ENCODE measurements at regions not wholly inside any gene's neighbourhood (a gene's known extent, or its start where the extent isn't known, plus 50 kb on each side); places are given as distances from the start of the nearest gene placed in this dataset.
"Not testable (repeated sequence)": the region's sequence is repeated elsewhere in the genome, so short reads cannot be mapped to it uniquely, and the experiment has no call there.

- POLR2A ChIA-PET, result no interaction called here
- H3K36me3 Mint-ChIP-seq (ENCODE audit: low read depth), result no peaks in the 10 kb centered on the region
- TF ChIP-seq CTCF (IDR thresholded peaks at IDR 0.05), result no peak
- CTCF ChIA-PET, result no interaction called here
- no peak overlapping the region for H3K4me3 Mint-ChIP-seq
- no peak for ATAC-seq
- H3K4me1 Mint-ChIP-seq (ENCODE audit: low read depth), result no peaks in the 10 kb centered on the region
- peaks cover 2% of the 10 kb centered on the region for H3K27me3 Mint-ChIP-seq
- DNase-seq, result no peak
- intact Hi-C loops (cut with micrococcal nuclease), result no loop called here
- peaks cover 3% of the 10 kb centered on the region for H3K9me3 Mint-ChIP-seq
- H3K27ac Mint-ChIP-seq, result no peak overlapping the region
These were observed 169.8 kb upstream of the TENM4 start for GRCh38 chr11:79610678-79611077.

GRCh38 chr11:79610139-79610538 lies 169.3 kb upstream of the TENM4 start:
- ATAC-seq (no peak), DNase-seq (no peak)
- no peaks in the 10 kb centered on the region for H3K4me1 Mint-ChIP-seq (ENCODE audit: low read depth)
- H3K9me3 Mint-ChIP-seq, result peaks cover 3% of the 10 kb centered on the region
- no peak overlapping the region for H3K27ac Mint-ChIP-seq
- CTCF ChIA-PET, result no interaction called here
- TF ChIP-seq CTCF (IDR thresholded peaks at IDR 0.05), result no peak
- no peaks in the 10 kb centered on the region for H3K36me3 Mint-ChIP-seq (ENCODE audit: low read depth)
- peaks cover 2% of the 10 kb centered on the region for H3K27me3 Mint-ChIP-seq
- intact Hi-C loops (cut with micrococcal nuclease), result no loop called here
- POLR2A ChIA-PET, result no interaction called here
- no peak overlapping the region for H3K4me3 Mint-ChIP-seq

- no peak for TF ChIP-seq CTCF (IDR thresholded peaks at IDR 0.05)
- Mint-ChIP-seq H3K9me3 (peaks cover 3% of the 10 kb centered on the region), H3K4me1 (ENCODE audit: low read depth) (no peaks in the 10 kb centered on the region), H3K4me3 (no peak overlapping the region), H3K27ac (no peak overlapping the region), H3K27me3 (peaks cover 2% of the 10 kb centered on the region), H3K36me3 (ENCODE audit: low read depth) (no peaks in the 10 kb centered on the region)
- no peak for ATAC-seq
- DNase-seq, result no peak
- intact Hi-C loops (cut with micrococcal nuclease), result no loop called here
- CTCF ChIA-PET, result no interaction called here
- POLR2A ChIA-PET, result no interaction called here
These were observed 168.7 kb upstream of the TENM4 start for GRCh38 chr11:79609511-79609910.

- not testable (repeated sequence) for H3K4me3 Mint-ChIP-seq, H3K27ac Mint-ChIP-seq
These were observed 165.6 kb upstream of the TENM4 start for GRCh38 chr11:79606461-79606860.

GRCh38 chr11:79600711-79601110 lies 159.9 kb upstream of the TENM4 start:
- TF ChIP-seq CTCF (IDR thresholded peaks at IDR 0.05), result no peak
- no peaks in the 10 kb centered on the region for H3K27me3 Mint-ChIP-seq
- H3K4me1 Mint-ChIP-seq (ENCODE audit: low read depth), result no peaks in the 10 kb centered on the region
- no peak overlapping the region for H3K4me3 Mint-ChIP-seq
- no peaks in the 10 kb centered on the region for H3K36me3 Mint-ChIP-seq (ENCODE audit: low read depth)
- intact Hi-C loops (cut with micrococcal nuclease), result no loop called here
- ChIA-PET POLR2A (no interaction called here), CTCF (no interaction called here)
- no peak for ATAC-seq
- DNase-seq, result no peak
- no peaks in the 10 kb centered on the region for H3K9me3 Mint-ChIP-seq
- no peak overlapping the region for H3K27ac Mint-ChIP-seq

More at GRCh38 chr11:79606461-79606860, 165.6 kb upstream of the TENM4 start:
- DNase-seq; H3K4me1 Mint-ChIP-seq (ENCODE audit: low read depth); H3K27me3 Mint-ChIP-seq; CTCF ChIA-PET; ATAC-seq; H3K9me3 Mint-ChIP-seq; POLR2A ChIA-PET; intact Hi-C loops (cut with micrococcal nuclease); H3K36me3 Mint-ChIP-seq (ENCODE audit: low read depth): not testable (repeated sequence)

- no peak for DNase-seq
- ChIA-PET POLR2A (no interaction called here), CTCF (no interaction called here)
- no peak for TF ChIP-seq CTCF (IDR thresholded peaks at IDR 0.05)
- Mint-ChIP-seq H3K4me3 (no peak overlapping the region), H3K4me1 (ENCODE audit: low read depth) (no peaks in the 10 kb centered on the region), H3K27me3 (no peaks in the 10 kb centered on the region), H3K27ac (no peak overlapping the region), H3K9me3 (peaks cover 4% of the 10 kb centered on the region), H3K36me3 (ENCODE audit: low read depth) (no peaks in the 10 kb centered on the region)
- intact Hi-C loops (cut with micrococcal nuclease), result no loop called here
- ATAC-seq, result no peak
These were observed 154.0 kb upstream of the TENM4 start for GRCh38 chr11:79594834-79595233.
